DMS79 (cell line): ENCODE measurements at regions not wholly inside any gene's neighbourhood (a gene's known extent, or its start where the extent isn't known, plus 50 kb on each side); places are given as distances from the start of the nearest gene placed in this dataset.

Experiments
- DNase-seq: peaks from one replicate; lab custom pipeline; 2025; lab: John Stamatoyannopoulos, UW

DNA sequence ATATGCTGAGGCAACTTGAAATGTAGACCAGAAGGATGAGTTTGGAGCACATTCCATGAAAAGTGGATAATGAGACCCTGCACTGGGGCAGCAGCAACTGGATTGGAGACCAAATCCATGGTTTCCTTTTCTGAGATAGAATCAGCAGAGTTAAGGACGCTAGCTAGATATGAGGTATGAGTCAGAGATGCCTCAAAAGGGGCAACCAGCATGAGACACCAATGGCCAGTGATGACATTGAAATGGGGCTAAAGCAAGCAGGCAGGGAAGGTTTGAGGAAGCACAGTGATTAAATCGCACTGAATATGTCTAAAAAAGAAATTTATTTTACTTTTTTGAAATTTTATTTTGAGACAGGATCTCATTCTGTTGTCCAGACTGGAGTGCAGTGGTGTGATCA is 802.4 kb downstream of the TFAP2A start:
- no peak for DNase-seq

DNA sequence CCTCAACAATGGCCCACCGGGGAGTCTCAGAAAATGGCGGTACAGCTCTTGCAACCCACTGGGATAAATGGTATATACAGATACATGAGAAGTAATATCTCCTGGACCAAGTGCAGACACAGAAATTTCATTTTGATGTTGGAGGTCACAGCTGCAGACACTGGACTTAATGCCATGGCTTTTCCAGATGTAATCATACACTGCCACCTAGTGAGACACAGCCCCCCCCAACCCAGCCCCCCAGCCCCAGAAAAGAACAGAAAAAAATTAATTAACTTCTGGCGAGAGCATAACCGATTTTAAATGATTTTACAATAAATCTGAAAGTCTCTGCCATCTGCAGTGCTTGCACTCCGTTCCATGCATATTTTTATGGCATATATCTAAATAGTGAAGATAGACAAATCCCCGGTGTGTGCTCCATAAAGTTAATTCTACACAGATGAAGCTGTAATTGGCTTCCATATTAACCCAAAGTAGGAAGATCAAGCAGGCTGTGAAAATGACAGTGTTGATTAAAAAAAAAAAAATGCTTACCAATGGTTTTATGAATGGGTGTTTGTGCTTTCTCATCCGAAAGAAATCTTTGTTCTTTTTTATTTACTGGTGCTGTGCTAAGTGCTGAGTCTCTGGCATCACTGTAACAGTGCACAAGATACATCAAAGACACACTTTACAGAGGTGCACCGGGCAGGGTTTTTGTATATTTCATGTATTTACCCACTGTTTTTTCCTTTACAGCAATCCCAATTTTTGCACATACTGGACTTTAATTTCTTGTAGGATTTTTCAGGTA is 804.1 kb downstream of the TFAP2A start:
- no peak for DNase-seq

DNA sequence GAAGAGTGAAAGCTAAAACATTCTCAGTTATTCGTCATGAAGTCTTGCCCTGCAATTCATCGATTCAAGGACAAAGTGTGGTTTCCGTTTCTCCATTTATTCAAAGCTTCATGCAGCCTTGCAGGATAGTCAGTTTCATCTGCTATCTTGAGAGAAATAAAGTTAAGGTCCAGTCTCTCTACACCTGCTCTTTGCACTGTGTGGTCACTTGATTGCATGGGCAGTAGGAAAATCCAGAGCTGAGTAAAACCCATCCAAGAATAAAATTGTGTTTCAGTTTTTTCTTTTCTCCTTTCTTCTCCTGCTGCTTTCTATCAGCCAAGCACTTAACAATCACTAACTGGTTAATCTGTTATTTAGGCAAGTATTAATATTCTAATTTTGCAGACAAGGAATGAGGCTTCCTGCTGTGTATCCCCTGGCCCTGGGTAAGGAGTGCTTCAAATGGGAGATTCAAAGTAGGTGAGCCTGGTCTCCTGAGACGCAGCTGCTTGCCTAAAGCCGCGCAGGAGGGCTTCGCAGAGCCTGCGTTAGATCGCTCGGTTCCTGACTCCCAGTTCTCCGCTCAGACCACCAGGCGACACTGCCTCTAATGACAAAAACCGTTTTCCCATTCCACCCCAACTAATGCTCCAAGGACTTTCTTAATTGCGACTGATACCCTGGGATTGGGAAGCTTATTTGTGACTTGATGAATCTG is 808.3 kb downstream of the TFAP2A start:
- DNase-seq: no peak

DNA sequence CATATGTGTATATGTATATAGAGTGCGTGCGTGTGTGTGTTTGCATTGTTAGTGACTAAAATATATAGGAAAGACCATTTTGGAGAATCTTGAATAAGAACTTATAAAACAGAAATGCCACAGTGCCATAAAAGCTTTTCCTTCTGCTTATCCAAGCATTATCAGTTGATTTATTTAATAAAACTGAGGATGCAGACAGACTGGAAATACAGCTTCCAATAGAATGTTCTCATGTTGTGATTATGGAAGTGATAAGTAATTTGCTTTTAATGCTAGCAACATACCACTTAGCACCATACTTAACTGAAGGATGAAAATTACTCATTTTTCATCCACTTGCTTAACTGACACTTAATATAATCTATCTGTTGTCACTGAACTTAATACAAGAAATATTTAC is 820.1 kb downstream of the TFAP2A start:
- no peak for DNase-seq

DNA sequence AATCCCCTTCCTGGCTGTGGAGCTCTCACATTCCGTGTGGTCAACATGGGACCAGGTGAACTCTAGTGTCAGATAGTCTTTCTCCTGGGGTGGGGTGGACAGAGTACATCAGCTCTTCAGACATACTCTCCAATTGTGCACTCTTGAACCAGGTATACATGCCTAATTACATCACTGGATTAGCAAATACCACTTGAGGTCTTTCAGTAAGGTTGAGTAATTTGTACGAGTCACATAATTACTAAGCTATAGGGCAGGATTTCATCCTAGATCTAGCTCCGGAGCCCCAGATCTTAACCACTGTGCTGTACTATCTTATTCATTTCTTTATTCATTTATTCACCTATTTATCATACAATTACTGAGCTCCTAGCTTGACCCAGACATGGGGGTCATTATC is 821.3 kb downstream of the TFAP2A start:
- no peak for DNase-seq

DNA sequence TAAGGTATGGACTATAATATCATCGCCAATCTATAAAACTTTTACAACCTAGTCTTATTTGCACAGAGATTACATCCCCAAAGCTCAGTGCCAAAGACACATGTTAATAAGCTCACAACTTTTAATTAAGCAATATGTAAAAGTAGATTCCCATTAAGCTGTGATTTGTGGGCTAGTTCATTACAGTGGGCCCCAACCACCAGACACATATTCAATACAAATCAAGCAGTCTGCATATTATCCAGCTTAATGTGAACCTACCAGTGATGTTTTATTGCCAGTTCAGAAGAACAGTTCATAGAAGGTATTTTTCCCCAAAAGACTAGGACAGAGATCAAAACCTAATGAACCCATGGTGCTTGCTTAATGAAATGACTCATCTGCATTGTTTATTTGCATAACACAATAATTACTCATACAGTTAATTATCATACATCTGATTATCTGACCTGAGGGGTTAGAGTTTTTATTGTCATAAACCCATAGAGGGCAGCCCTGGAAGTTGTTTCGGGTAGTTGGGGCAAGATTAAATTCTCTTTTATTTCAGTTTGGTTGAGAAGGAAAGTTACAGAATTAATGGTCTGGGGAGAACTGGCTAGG is 831.0 kb downstream of the TFAP2A start:
- DNase-seq: no peak

DNA sequence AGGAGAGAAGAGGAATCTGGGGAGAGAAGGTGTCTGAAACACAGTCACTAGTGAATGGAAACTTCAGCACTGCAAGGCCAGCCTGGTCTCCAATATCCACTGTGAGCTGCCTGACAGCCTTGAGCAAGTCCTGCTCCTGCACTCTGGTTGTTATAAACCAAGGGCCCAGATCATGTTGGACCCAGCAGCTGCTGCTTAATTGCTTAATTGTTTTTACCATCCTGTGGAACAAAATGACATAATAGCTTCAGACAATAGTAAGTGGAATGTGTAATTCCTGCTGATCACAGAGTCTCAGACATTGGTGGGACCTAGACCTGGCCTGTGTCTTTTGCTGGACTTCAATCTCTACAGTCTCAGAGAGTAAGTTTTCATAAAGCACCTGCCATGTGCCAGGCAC is 833.7 kb downstream of the TFAP2A start:
- DNase-seq: no peak

DNA sequence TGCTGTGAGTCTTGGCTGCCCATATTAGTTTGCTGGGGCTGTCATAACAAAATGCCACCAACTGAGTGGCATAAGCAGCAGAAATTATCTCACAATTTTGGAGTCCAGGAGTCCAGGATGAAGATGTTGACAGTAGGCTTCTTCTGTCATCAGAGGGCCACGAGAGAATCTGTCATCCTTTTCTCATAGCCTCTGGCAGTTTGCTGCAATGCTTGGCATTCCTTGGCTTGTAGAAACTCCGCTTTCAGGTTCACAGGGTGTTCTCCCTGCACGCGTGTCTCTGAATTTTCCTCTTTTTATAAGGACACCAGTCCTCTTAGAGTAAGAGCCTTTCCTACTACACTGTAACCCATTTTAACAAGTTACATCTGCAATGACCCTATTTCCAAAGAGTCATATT is 838.4 kb downstream of the TFAP2A start:
- DNase-seq: no peak

DNA sequence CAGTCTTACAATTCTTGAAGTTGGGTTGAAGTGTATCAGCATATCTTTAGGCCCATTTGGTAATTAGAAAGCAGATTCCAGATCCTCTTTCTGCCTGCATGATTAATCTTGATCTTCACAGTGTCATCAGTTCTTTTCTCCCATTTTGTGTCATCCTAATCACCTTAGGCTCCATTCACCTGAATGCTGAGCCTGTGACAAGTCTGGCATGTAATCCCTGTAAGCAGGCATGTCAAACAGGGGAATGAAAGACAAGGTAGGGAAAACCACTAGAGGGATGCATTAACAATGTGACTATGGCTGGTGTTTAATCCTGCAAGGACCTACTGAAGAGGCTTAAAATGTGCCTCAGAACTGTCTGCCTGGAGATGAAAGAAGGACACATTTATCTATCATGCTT is 848.8 kb downstream of the TFAP2A start:
- no peak for DNase-seq

DNA sequence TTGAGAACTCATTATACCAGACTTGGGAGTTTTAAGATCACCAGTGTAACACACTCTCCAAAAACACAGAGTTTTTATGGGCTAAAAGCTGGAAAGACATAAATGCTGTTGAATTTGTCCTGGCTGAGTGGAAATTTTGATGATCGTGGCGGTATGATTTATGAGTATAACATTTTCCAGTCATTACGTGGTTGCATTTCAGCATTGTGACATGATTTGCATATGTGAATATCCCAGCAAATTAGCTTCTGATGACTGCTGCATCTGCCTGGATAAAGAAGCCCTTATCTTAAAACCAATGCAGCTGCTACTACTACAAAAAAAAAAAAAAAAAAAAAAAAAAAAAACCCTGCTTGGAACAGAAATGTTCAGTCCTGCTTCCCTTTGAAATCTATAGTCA is 850.9 kb downstream of the TFAP2A start:
- no peak for DNase-seq

DNA sequence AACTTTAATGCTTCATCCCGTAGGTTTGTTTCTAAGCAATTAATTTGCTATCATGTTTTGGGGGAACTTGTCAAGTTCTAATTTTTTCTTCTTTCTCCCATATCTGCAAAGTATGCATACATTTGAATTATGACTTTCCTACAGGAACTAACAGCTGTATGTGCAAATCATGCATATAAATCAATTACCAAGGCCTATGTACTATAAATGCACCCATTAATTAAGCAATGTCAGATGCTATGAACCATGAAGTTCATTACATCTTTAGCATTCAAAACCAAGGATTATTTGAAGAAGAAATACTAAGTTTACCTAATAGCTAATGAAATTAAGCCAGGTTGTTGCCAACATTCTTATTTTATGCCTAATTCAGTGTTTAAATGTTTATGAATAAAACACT is 851.3 kb downstream of the TFAP2A start:
- no peak for DNase-seq

DNA sequence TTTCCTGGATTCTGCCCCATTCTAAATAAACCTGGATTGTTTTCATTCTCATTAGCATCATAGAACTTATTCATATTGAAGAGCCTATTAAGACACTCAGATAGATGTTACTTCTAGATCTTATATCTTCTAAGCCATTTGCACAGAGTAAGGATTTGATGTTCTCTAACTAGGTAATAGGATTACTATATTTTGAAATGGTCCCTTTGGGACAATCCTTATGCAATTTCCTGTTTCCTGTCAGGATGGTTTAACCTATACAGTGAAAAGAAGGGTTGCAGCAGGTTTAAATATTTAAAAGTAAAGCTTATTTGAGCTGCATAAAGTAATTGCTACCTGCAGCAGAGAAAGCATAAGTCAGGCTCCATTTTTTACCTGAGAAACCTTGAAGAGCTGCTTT is 860.1 kb downstream of the TFAP2A start:
- no peak for DNase-seq

DNA sequence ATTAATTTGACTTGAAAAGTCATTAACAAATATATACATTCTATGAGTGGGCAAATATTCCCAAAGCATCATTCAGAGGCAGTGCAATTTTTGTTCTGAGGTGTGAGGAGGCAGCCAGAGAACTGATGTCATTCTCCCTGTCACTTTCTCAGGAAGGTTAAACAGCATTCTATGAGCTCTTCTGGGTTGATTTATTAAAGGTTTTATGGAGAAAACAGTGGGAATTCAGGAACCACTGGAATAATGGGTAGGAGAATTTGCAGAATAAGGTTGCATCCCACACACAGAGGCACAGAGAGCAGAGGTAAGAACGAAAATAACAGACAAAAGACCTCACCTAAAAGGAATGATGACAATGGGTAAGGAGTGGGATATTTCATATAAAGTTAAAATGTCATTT is 860.6 kb downstream of the TFAP2A start:
- DNase-seq: no peak

DNA sequence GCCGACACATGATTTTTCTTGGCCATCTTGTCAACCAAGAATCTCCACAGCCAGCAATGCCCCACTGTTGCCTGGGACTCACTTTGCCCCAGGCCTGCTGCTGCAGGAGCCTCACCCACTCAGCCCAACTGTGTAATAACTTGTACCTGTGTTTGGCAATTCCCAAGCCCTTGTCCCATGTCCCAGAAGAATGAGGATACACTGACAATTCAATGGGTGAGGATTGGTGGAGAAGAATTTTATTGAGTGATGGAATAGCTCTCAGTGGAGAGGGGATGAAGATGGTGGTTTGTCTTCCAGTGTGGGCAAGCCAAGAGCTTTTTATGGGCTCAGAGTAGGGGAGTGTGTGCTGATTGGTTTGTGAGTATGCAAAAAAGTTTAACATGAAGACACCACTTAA is 861.9 kb downstream of the TFAP2A start:
- no peak for DNase-seq

DNA sequence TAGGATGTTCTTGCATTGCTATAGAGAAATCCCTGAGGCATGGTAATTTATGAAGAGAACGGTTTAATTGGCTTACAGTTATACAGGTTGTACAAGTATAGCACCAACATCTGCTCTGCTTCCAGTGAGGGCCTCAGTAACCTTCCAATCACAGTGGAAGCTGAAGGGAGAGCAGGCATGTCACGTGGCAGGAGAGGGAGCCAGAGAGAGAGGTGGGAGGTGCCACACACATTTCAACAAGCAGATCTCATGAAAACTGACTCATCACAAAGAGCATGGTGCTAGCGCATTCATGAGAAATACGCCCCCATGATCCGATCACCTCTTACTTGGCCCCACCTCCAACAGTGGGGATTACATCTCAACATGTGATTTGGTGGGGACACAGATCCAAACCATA is 871.2 kb downstream of the TFAP2A start:
- DNase-seq: no peak

DNA sequence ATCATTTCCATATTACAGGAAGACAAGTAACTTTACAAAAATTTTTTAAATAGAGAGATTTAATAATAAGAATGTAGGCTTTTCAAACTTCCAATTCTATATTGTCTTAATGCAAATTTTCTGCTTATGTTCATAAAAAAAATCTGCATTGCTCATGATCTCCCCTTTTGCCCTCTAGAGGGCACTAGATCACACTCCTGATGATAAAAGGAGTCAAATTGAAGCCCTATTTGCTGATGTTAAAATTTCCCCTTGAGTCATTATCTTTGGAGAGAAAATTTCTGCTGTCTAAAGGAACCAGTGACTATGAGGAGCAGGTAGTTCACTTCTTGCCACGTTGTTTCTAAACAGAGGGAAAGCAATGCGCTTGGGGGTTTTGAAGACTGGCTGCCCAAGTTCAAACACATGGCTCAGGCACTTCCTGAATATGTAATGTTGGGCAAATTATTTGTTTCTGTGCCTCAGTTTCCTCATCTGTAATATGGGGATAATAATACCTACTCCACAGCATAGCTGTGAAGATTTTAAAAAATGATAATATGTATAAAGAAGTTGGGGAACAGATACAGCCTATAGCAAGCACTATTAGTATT is 874.2 kb downstream of the TFAP2A start:
- no peak for DNase-seq

DNA sequence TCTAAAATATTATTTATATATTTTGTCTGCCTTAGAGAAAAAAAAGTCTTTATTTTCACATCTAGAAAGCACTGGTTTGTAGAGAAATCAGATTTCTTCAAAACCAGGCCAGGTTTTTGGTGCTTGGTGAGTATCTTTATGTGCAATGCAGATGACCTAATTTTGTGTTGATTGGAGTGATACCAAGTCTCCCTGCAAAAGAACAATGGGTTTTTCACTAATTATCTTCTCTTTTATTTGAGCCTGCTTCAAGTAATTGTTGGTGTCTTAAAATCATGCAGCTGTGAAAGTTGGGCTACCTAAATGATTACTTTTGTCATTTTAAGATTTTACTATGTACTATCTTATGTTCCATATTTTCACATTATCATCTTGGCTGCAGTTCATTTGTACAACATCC is 874.7 kb downstream of the TFAP2A start:
- DNase-seq: no peak

DNA sequence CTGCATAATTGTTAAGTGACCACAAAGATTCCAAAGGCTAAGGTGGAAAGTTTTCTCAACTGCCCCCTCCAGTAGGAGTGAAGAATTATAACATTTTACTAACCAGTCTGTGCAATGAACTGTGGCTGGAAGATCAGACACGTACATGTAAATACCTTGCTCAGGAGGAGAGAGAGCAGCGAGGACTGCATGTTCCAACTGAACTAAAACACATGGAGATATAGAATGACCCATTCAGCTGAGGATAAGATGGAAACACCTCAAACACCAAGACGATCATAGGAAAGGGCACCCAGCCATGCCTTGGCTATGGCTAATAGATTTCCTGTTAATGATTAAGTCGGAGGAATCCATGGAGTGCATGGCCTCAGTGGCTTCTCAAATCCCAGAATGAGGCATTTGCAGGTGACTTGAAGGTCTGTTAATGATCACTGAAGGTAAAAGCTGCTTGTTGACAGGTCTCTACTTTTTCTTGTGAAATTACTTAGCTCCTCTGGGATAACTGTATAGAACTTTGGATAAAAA is 875.6 kb downstream of the TFAP2A start:
- DNase-seq: no peak

DNA sequence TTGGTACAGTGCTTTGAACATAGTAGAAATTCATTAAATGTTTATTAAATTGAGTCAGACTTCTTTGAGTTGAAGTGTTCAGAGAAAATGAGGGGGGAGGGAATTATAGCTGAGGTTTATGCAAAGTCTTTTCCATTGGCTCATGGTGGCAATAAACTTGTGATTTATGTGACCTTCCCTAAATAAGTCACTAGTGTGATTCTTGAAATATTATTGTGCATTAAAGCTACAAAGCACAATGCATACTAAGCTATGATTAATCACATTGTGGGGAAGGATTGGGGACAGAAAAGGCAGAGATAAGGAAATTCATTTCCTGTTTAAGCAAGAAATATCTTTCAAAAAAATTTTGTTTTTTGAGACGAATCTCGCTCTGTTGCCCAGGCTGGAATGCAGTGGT is 877.5 kb downstream of the TFAP2A start:
- no peak for DNase-seq

DNA sequence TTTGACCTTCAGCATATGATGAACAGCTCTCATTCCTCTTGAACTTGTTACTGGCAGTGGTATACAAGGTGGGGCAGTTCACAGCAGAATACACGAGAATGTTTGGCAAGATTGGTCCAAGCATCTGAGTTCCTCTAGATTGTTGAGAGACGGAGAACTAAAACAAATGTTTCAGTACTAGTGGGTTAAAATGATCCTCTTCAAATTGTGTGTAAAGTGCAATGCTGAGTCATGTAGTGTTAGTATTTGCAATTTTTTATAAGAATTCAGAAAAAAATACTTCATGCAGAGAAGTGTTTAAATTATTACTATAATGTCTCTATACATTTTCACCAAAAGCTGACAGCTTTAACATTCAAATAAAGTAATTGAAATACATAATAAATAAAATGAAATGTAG is 879.8 kb downstream of the TFAP2A start:
- no peak for DNase-seq

DNA sequence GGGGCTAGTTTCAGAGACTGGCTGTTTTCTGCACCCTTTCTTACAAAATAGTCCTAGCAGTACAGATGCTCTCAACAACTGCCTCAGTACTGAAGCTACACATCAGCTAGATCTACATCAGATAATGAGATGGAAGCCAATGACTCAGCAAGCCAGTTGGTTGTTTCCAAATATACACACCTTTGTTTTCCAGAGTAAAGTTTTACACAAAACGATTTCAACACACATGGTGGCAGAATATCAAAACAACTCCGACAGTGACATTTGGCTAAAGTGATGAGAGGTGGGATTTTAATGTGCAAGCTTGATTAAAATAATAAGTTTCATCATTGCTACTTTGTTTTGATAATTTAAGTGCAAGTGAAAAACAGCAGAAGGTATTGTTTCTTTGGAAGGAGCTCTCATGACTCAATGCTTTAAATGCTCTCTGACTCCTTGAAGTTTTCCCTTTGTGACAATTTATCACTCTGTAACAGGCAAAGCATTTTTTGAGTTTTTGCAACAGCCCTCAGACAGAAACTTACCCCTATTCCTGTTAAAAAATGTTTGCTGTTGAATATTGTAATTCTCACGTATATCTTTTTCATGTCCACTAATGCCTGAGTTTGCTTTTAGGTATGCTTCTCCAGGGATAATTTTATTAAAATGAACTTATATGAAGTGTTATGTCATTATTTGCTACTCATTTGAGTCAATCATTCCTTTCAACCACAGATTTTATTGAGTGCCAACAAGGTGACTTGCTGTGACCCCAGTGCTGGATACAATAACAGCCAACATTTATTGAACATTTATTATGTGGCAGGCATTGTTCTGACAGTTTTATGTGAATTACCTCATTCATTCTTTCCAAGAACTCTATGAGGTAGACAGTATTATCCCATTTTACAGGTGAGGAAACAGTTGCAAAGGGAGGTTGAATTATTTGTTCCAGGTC is 882.0 kb downstream of the TFAP2A start:
- no peak for DNase-seq
